IMR-90 (cell line): ENCODE measurements at regions not wholly inside any gene's neighbourhood (a gene's known extent, or its start where the extent isn't known, plus 50 kb on each side); places are given as distances from the start of the nearest gene placed in this dataset.

Source experiments
- ATAC-seq: fragments of 200-7000 bp; cut with Tn5 transposase; 2 replicates; pipeline ENCODE4 v1.9.1; 2020; ENCODE audit warnings: low read depth, mild to moderate bottlenecking, moderate library complexity
- BruUV-seq: library from RNA; stranded (reverse); fragments of 400-500 nt; replicated peaks from 2 replicates; lab custom pipeline; 2021; lab: Mats Ljungman, UMichigan
- CTCF ChIA-PET: fragments of 300-600 bp; formaldehyde crosslinking; extraction: SDS; loops from one replicate; lab custom pipeline; 2021; ENCODE audit warnings: antibody characterized with exemption; lab: Yijun Ruan, JAX
- POLR2A ChIA-PET: fragments of 300-600 bp; sonication (Branson Sonifier 250); formaldehyde crosslinking; loops from one replicate; lab custom pipeline; 2022; ENCODE audit warnings: antibody characterized with exemption; ENCODE audit not compliant: unreplicated experiment; lab: Charles Lee
- DNase-seq: peaks from one replicate; pipeline ENCODE4 v3.0.0; 2013
- H2AFZ ChIP-seq: replicated peaks from 2 replicates; pipeline ENCODE3; 2013; ENCODE audit warnings: low read length, mild to moderate bottlenecking; ENCODE audit not compliant: poor library complexity
- H2AK5ac ChIP-seq: 2 replicates; pipeline ENCODE4 v1.6.1; 2013; ENCODE audit warnings: low read depth, low read length, inconsistent platforms
- H2AK9ac ChIP-seq: replicated peaks from 2 replicates; pipeline ENCODE3; 2013; ENCODE audit warnings: mild to moderate bottlenecking, low read depth, low read length, moderate library complexity; ENCODE audit not compliant: poor library complexity
- H2BK120ac ChIP-seq: 2 replicates; pipeline ENCODE4 v1.6.1; 2013; ENCODE audit warnings: low read depth, low read length, inconsistent platforms
- H2BK15ac ChIP-seq: 3 replicates; pipeline ENCODE4 v1.6.1; 2013; ENCODE audit warnings: low read depth, low read length, inconsistent platforms
- H2BK20ac ChIP-seq: 2 replicates; pipeline ENCODE4 v1.6.1; 2013; ENCODE audit warnings: low read depth, mild to moderate bottlenecking, inconsistent platforms, low read length, moderate library complexity
- H2BK5ac ChIP-seq: 2 replicates; pipeline ENCODE4 v1.6.1; 2013; ENCODE audit warnings: mild to moderate bottlenecking, low read depth, low read length, inconsistent platforms; ENCODE audit not compliant: poor library complexity, severe bottlenecking
- H3K14ac ChIP-seq: replicated peaks from 2 replicates; pipeline ENCODE4 v1.6.1; 2013; ENCODE audit warnings: low read depth, low read length, inconsistent platforms
- H3K18ac ChIP-seq: 2 replicates; pipeline ENCODE4 v1.6.1; 2013; ENCODE audit warnings: low read depth, low read length, control low read depth
- H3K23ac ChIP-seq: 2 replicates; pipeline ENCODE4 v1.6.1; 2013; ENCODE audit warnings: low read depth, low read length, inconsistent platforms
- H3K27ac ChIP-seq: 2 replicates; pipeline ENCODE4 v1.5.1; 2013; ENCODE audit warnings: mild to moderate bottlenecking, control low read depth, low read length; ENCODE audit not compliant: insufficient read depth
- H3K27me3 ChIP-seq: 2 replicates; pipeline ENCODE4 v1.6.1; 2013; ENCODE audit warnings: low read length; ENCODE audit not compliant: control insufficient read depth, insufficient read depth
- H3K36me3 ChIP-seq: 2 replicates; pipeline ENCODE4 v1.6.1; 2013; ENCODE audit warnings: low read length, mixed read lengths; ENCODE audit not compliant: control insufficient read depth, insufficient read depth
- H3K4ac ChIP-seq: 2 replicates; pipeline ENCODE4 v1.6.1; 2013; ENCODE audit warnings: low read depth, low read length, inconsistent platforms
- H3K4me1 ChIP-seq: 2 replicates; pipeline ENCODE4 v1.6.1; 2013; ENCODE audit warnings: low read length, mixed read lengths; ENCODE audit not compliant: control insufficient read depth, insufficient read depth
- H3K4me2 ChIP-seq: 2 replicates; pipeline ENCODE4 v1.6.1; 2013; ENCODE audit warnings: low read depth, mild to moderate bottlenecking, control low read depth, low read length, moderate library complexity
- H3K4me3 ChIP-seq: 2 replicates; pipeline ENCODE4 v1.5.1; 2013; ENCODE audit warnings: low read depth, mild to moderate bottlenecking, control low read depth, low read length, moderate library complexity; ENCODE audit not compliant: insufficient read depth
- H3K56ac ChIP-seq: 2 replicates; pipeline ENCODE4 v1.6.1; 2013; ENCODE audit warnings: low read length, inconsistent platforms; ENCODE audit not compliant: insufficient read depth; ENCODE audit errors: extremely low read depth
- H3K79me1 ChIP-seq, 2 experiments: 2 replicates each; pipeline ENCODE4 v1.6.1; 2013; ENCODE audit warnings: low read length in 2 of 2, inconsistent platforms in 1 of 2, low read depth in 1 of 2
- H3K9ac ChIP-seq: 2 replicates; pipeline ENCODE4 v1.6.1; 2013; ENCODE audit warnings: low read depth, low read length, control low read depth
- H3K9me1 ChIP-seq: 2 replicates; pipeline ENCODE4 v1.6.1; 2013; ENCODE audit warnings: low read length, inconsistent platforms; ENCODE audit not compliant: insufficient read depth
- H3K9me3 ChIP-seq: 2 replicates; pipeline ENCODE4 v1.6.1; 2013; ENCODE audit warnings: low read length; ENCODE audit not compliant: control insufficient read depth, insufficient read depth
- H4K20me1 ChIP-seq: 2 replicates; pipeline ENCODE4 v1.6.1; 2013; ENCODE audit warnings: low read length, inconsistent platforms; ENCODE audit not compliant: insufficient read depth
- H4K5ac ChIP-seq: 2 replicates; pipeline ENCODE4 v1.6.1; 2013; ENCODE audit warnings: mild to moderate bottlenecking, low read depth, low read length, control low read depth
- H4K8ac ChIP-seq, 2 experiments: 2 replicates each; pipeline ENCODE4 v1.6.1; 2013; ENCODE audit warnings: low read depth in 2 of 2, low read length in 2 of 2, control low read depth in 1 of 2, inconsistent platforms in 1 of 2
- H4K91ac ChIP-seq: 2 replicates; pipeline ENCODE4 v1.6.1; 2013; ENCODE audit warnings: low read depth, low read length, inconsistent platforms; ENCODE audit not compliant: insufficient read depth
- BHLHE40 ChIP-seq: fragments of 150-350 bp; IDR thresholded peaks from 2 replicates; pipeline ENCODE4 v1.6.1; 2016; ENCODE audit warnings: mild to moderate bottlenecking, low read depth, low read length
- CEBPB ChIP-seq: IDR thresholded peaks from 2 replicates; pipeline ENCODE4 v1.6.1; 2012; ENCODE audit warnings: low read depth, low read length, improper control_type of control experiment
- CHD1 ChIP-seq: IDR thresholded peaks from 2 replicates; pipeline ENCODE4 v1.6.1; 2012; ENCODE audit warnings: low read depth, low read length, improper control_type of control experiment
- FOS ChIP-seq: fragments of 150-350 bp; IDR thresholded peaks from 2 replicates; pipeline ENCODE4 v1.6.1; 2016; ENCODE audit warnings: low read depth, low read length
- MAFK ChIP-seq: IDR thresholded peaks from 2 replicates; pipeline ENCODE4 v1.6.1; 2012; ENCODE audit warnings: low read depth, low read length, improper control_type of control experiment
- MAZ ChIP-seq: IDR thresholded peaks from 2 replicates; pipeline ENCODE4 v1.6.1; 2012; ENCODE audit warnings: low read depth, mild to moderate bottlenecking, low read length, improper control_type of control experiment, moderate library complexity, borderline replicate concordance
- MXI1 ChIP-seq: IDR thresholded peaks from 2 replicates; pipeline ENCODE4 v1.6.1; 2012; ENCODE audit warnings: low read depth, mild to moderate bottlenecking, low read length, moderate library complexity, borderline replicate concordance
- POLR2A ChIP-seq: IDR thresholded peaks from 2 replicates; pipeline ENCODE4 v1.6.1; 2012; ENCODE audit warnings: mild to moderate bottlenecking, low read depth, low read length
- RFX5 ChIP-seq: IDR thresholded peaks from 2 replicates; pipeline ENCODE4 v1.8.0; 2012; ENCODE audit warnings: low read depth, mild to moderate bottlenecking, low read length, moderate library complexity
- SMC3 ChIP-seq: fragments of 150-350 bp; IDR thresholded peaks from 2 replicates; pipeline ENCODE4 v1.6.1; 2016; ENCODE audit warnings: low read depth, mild to moderate bottlenecking, antibody characterized with exemption, low read length, moderate library complexity
- WGBS, 2 experiments: methylation state at CpG; one replicate each; pipeline versions ENCODE4 v1.1.5 to v1.1.7; 2013; ENCODE audit warnings: missing lambda C conversion rate in 2 of 2; ENCODE audit not compliant: insufficient read length in 1 of 2; ENCODE audit errors: extremely low coverage in 2 of 2; 5-methylcytosine and 5-hydroxymethylcytosine counted together
- dilution Hi-C: fragments of 300-500 bp; cut with HindIII; formaldehyde crosslinking; loops from one replicate; pipeline ENCODE4 v1.14.3; 2018; ENCODE audit warnings: low sequenced_read_pairs; ENCODE audit not compliant: unreplicated experiment
- in situ Hi-C: fragments of 300-500 bp; cut with MboI; formaldehyde crosslinking; loops from 3 replicates; pipeline ENCODE4 v1.14.3; 2019; ENCODE audit warnings: low sequenced_read_pairs, inconsistent platforms, mixed read lengths
- intact Hi-C: fragments of 100-400 bp; cut with micrococcal nuclease; formaldehyde crosslinking; loops from 2 replicates; pipeline ENCODE4 v1.10.0; 2022
- TF ChIP-seq, protein P1 (sequence below): conservative IDR thresholded peaks from 2 replicates; pipeline ENCODE4 v1.5.1; 2012; ENCODE audit warnings: mild to moderate bottlenecking, low read depth, low read length, improper control_type of control experiment
- TF ChIP-seq, protein P2 (sequence below): fragments of 150-350 bp; IDR thresholded peaks from 2 replicates; pipeline ENCODE4 v1.6.1; 2017; ENCODE audit warnings: mild to moderate bottlenecking, antibody characterized with exemption, low read length, low read depth

DNA sequence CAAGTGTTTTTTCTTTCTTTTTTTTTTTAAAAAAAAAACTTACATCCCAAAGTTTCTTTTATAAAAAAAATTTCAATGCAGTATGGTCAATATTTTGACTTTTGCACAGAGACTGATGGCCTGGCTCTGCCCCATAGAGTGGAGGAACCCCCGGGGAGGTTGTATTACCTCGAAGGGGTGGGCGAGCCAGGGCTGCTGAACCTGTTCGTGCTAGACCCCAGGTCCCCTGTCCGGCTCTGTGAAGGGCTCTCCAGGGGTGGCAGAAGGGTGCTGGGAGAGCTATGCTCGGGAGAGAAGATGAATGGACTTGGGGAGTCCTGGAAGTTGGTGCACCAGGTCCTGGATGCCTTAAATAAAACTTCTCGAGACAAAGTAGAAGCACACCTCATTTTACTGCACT lies 446.4 kb upstream of the KLF6 start:
- ChIA-PET CTCF (no interaction called here), POLR2A (no interaction called here)
- Histone ChIP-seq H3K56ac (no peak overlapping the region), H2AK9ac (no peak overlapping the region), H3K4me1 (no peaks in the 10 kb centered on the region), H2BK20ac (no peak overlapping the region), H3K4ac (no peak overlapping the region), H3K23ac (no peak overlapping the region), H4K20me1 (no peaks in the 10 kb centered on the region), H4K5ac (no peak overlapping the region), H3K9me1 (no peaks in the 10 kb centered on the region), H3K14ac (no peak overlapping the region), H4K8ac (no peak overlapping the region), H3K27ac (no peak overlapping the region), H3K27me3 (no peaks in the 10 kb centered on the region), H2BK15ac (no peak overlapping the region), H3K9ac (no peak overlapping the region), H2AK5ac (no peak overlapping the region), H2AFZ (no peak overlapping the region), H2BK5ac (no peak overlapping the region), H3K9me3 (peaks cover 9% of the 10 kb centered on the region), H3K18ac (no peak overlapping the region), H3K36me3 (no peaks in the 10 kb centered on the region), H4K91ac (no peak overlapping the region), H3K4me2 (no peak overlapping the region), H3K4me3 (no peak overlapping the region), H3K79me1 (no peaks in the 10 kb centered on the region), H2BK120ac (no peak overlapping the region)
- DNase-seq (no peak), ATAC-seq (no peak)
- BruUV-seq: no TSS peak
- no CpG with 5 or more reads among the region's 7 CpGs for WGBS, 2 experiments
- intact Hi-C loops (no loop called here), in situ Hi-C loops (no loop called here), dilution Hi-C loops (no loop called here)
- no peak for TF ChIP-seq SMC3
- TF ChIP-seq CHD1: no peak
- no peak for TF ChIP-seq POLR2A
- no peak for TF ChIP-seq CEBPB
- TF ChIP-seq FOS: no peak
- TF ChIP-seq MXI1: no peak
- no peak for TF ChIP-seq BHLHE40
- TF ChIP-seq, protein P1, sequence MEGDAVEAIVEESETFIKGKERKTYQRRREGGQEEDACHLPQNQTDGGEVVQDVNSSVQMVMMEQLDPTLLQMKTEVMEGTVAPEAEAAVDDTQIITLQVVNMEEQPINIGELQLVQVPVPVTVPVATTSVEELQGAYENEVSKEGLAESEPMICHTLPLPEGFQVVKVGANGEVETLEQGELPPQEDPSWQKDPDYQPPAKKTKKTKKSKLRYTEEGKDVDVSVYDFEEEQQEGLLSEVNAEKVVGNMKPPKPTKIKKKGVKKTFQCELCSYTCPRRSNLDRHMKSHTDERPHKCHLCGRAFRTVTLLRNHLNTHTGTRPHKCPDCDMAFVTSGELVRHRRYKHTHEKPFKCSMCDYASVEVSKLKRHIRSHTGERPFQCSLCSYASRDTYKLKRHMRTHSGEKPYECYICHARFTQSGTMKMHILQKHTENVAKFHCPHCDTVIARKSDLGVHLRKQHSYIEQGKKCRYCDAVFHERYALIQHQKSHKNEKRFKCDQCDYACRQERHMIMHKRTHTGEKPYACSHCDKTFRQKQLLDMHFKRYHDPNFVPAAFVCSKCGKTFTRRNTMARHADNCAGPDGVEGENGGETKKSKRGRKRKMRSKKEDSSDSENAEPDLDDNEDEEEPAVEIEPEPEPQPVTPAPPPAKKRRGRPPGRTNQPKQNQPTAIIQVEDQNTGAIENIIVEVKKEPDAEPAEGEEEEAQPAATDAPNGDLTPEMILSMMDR: no peak
- no peak for TF ChIP-seq RFX5
- TF ChIP-seq, protein P2, sequence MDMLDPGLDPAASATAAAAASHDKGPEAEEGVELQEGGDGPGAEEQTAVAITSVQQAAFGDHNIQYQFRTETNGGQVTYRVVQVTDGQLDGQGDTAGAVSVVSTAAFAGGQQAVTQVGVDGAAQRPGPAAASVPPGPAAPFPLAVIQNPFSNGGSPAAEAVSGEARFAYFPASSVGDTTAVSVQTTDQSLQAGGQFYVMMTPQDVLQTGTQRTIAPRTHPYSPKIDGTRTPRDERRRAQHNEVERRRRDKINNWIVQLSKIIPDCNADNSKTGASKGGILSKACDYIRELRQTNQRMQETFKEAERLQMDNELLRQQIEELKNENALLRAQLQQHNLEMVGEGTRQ: no peak
- TF ChIP-seq MAFK: no peak
- no peak for TF ChIP-seq MAZ
